ENCODE measurements at regions not wholly inside any gene's neighbourhood (a gene's known extent, or its start where the extent isn't known, plus 50 kb on each side); places are given as distances from the start of the nearest gene placed in this dataset.

GRCh38 chr20:11496380-11496779 is 421.3 kb upstream of the BTBD3 start:
- TF ChIP-seq, protein P1, sequence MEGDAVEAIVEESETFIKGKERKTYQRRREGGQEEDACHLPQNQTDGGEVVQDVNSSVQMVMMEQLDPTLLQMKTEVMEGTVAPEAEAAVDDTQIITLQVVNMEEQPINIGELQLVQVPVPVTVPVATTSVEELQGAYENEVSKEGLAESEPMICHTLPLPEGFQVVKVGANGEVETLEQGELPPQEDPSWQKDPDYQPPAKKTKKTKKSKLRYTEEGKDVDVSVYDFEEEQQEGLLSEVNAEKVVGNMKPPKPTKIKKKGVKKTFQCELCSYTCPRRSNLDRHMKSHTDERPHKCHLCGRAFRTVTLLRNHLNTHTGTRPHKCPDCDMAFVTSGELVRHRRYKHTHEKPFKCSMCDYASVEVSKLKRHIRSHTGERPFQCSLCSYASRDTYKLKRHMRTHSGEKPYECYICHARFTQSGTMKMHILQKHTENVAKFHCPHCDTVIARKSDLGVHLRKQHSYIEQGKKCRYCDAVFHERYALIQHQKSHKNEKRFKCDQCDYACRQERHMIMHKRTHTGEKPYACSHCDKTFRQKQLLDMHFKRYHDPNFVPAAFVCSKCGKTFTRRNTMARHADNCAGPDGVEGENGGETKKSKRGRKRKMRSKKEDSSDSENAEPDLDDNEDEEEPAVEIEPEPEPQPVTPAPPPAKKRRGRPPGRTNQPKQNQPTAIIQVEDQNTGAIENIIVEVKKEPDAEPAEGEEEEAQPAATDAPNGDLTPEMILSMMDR (IDR thresholded peaks at IDR 0.05), result no peak
- TF ChIP-seq POLR2A (IDR thresholded peaks at IDR 0.05), result no peak
